HUES48 (cell line): ENCODE measurements at regions not wholly inside any gene's neighbourhood (a gene's known extent, or its start where the extent isn't known, plus 50 kb on each side); places are given as distances from the start of the nearest gene placed in this dataset.

Experiments used
- H3K27ac ChIP-seq: one replicate; pipeline ENCODE4 v1.7.0; 2013; ENCODE audit warnings: low read depth, low read length, inconsistent platforms
- H3K27me3 ChIP-seq: 2 replicates; pipeline ENCODE4 v1.6.1; 2013; ENCODE audit warnings: mild to moderate bottlenecking, low read length; ENCODE audit not compliant: control insufficient read depth, insufficient read depth
- H3K36me3 ChIP-seq: 2 replicates; pipeline ENCODE4 v1.6.1; 2013; ENCODE audit warnings: low read length; ENCODE audit not compliant: control insufficient read depth, insufficient read depth
- H3K4me1 ChIP-seq: 2 replicates; pipeline ENCODE4 v1.6.1; 2013; ENCODE audit warnings: mild to moderate bottlenecking, low read length; ENCODE audit not compliant: control insufficient read depth, insufficient read depth
- H3K4me3 ChIP-seq: 2 replicates; pipeline ENCODE4 v1.5.1; 2013; ENCODE audit warnings: mild to moderate bottlenecking, low read depth, low read length
- H3K9ac ChIP-seq: 2 replicates; pipeline ENCODE4 v1.6.1; 2013; ENCODE audit warnings: mild to moderate bottlenecking, low read depth, low read length, moderate library complexity
- H3K9me3 ChIP-seq: 2 replicates; pipeline ENCODE4 v1.6.1; 2013; ENCODE audit warnings: low read length; ENCODE audit not compliant: control insufficient read depth, insufficient read depth

GRCh38 chr3:7881946-7882345, 619.7 kb upstream of the LMCD1 start:
- Histone ChIP-seq H3K9me3 (no peaks in the 10 kb centered on the region), H3K4me1 (no peaks in the 10 kb centered on the region), H3K27me3 (no peaks in the 10 kb centered on the region), H3K4me3 (no peak overlapping the region), H3K36me3 (no peaks in the 10 kb centered on the region), H3K27ac (no peak overlapping the region), H3K9ac (no peak overlapping the region)

- H3K36me3 ChIP-seq = no peaks in the 10 kb centered on the region
Observed at GRCh38 chr3:7897655-7898054, 604.0 kb upstream of the LMCD1 start.

DNA sequence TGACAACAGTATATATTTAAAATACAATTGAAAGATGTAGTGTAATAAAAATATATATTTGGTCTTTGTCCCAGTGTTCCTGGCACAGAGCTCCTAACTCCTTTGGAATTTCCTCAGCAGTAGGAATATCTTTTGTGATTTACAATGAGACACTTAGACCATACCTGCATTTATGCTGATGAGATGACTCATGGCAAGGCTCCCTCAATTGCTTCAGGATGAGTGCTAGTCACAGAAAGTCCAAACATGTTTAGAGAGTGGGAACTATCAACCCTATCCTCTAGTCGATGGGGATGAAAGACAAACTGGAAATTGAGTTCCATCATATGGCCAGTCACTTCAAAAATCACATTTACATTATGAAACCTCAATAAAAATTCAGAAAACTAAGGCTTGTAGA, 588.3 kb upstream of the LMCD1 start:
- Histone ChIP-seq H3K4me1 (peaks cover 12% of the 10 kb centered on the region), H3K9ac (no peak overlapping the region), H3K27ac (no peak overlapping the region), H3K9me3 (no peaks in the 10 kb centered on the region), H3K4me3 (no peak overlapping the region), H3K27me3 (no peaks in the 10 kb centered on the region), H3K36me3 (no peaks in the 10 kb centered on the region)

More at GRCh38 chr3:7897655-7898054, 604.0 kb upstream of the LMCD1 start:
- Histone ChIP-seq H3K4me1 (no peaks in the 10 kb centered on the region), H3K27ac (no peak overlapping the region), H3K4me3 (no peak overlapping the region), H3K9me3 (no peaks in the 10 kb centered on the region), H3K9ac (no peak overlapping the region), H3K27me3 (no peaks in the 10 kb centered on the region)

DNA sequence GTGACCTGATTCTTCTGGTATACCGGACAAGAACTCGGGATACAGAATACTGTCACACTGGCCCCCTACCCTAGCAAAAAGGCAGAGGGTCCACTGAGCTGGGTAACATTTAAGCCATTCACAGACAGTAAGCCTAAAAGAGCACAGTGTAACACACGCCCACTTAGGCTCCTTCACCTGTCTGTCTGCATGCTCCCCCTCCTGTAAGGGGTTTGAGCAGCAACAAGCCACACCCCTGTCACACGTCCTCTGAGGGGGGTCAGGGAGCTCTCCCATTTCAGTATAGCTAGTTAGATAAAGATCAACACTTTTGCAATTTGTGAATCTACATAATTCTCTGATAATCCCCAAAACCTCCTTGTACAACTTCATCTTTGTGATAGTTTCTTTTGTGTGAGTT, 586.3 kb upstream of the LMCD1 start:
- Histone ChIP-seq H3K4me3 (no peak overlapping the region), H3K36me3 (no peaks in the 10 kb centered on the region), H3K4me1 (peaks cover 18% of the 10 kb centered on the region), H3K27me3 (no peaks in the 10 kb centered on the region), H3K27ac (peak overlapping the region; percentile 29), H3K9ac (no peak overlapping the region), H3K9me3 (no peaks in the 10 kb centered on the region)

DNA sequence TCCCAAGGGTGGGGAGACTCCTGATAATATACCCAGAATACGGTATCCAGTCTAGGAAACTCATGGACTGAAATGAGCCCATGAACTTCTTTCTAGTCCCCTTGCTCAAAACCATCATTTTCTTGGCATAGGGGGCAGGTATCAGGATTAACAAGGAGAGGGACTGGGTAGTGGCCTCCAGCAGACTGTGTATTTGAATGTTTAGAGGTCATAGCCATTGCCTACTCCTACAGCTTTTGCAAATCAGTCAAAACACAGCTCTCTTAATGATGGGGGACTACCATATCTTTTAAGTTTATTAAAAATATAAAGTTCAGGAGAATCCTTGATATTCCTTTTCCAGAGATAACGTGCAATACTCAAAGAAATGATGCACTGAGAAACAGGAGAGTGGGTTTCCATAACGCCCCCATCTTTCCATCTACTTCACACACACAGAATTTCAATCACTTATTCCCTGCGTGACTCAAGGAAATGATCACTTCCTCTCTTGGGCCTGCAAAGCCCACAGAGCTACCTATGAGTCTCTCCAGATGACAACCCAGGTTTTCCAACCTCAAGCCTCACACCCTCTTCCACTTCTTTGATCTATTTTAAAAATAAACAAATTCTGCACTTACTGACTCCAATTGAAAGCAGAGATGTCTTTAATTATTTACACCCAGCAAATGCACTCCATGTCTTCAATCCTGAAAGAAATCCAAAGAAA, 584.0 kb upstream of the LMCD1 start:
- H3K9me3 ChIP-seq = no peaks in the 10 kb centered on the region
- H3K27me3 ChIP-seq = no peaks in the 10 kb centered on the region
- H3K4me1 ChIP-seq = peaks cover 18% of the 10 kb centered on the region
- no peak overlapping the region for H3K27ac ChIP-seq
- no peaks in the 10 kb centered on the region for H3K36me3 ChIP-seq
- no peak overlapping the region for H3K9ac ChIP-seq
- no peak overlapping the region for H3K4me3 ChIP-seq

DNA sequence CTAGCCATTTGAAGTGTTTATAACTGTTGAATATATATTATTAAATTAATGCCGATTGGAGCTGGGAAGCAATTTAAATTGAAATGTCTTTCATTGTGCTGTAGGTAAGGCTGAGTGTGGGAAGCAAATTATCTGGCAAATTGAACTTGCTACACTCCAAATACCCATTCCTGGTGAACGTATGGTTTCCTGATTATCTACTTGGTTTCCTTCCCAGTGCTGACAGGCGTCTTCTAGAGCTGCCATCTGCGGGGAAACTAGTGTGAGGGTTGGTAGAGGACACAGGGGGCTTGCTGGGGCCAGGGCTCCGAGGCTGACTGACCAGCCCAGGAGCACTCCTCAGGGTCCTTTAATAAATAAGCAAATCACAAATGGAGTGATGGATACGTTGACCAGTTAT, 581.4 kb upstream of the LMCD1 start:
- H3K4me1 ChIP-seq = peaks cover 18% of the 10 kb centered on the region
- H3K27me3 ChIP-seq = no peaks in the 10 kb centered on the region
- H3K9ac ChIP-seq = no peak overlapping the region
- no peaks in the 10 kb centered on the region for H3K9me3 ChIP-seq
- no peak overlapping the region for H3K4me3 ChIP-seq
- no peak overlapping the region for H3K27ac ChIP-seq
- H3K36me3 ChIP-seq = no peaks in the 10 kb centered on the region

DNA sequence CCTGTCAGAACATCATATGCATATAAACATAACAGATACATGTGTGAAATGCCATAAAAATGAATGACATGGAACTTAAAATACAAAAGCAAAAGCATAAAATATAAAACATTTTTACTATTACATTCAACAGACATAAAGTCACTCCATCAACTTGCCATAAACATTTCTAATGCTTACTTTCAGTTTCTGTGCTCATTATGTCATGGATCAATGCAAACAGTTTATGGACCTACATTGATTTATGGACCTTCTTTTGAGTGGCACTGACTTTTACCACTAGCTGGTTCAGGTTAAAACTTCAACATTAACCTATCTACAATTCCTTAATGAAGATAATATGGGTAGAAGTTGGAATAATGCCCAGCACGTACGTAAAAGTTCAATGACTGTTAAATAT, 577.4 kb upstream of the LMCD1 start:
- Histone ChIP-seq H3K4me3 (no peak overlapping the region), H3K4me1 (peaks cover 13% of the 10 kb centered on the region; the same call in 1 of the 2 replicates), H3K9ac (no peak overlapping the region), H3K27me3 (no peaks in the 10 kb centered on the region), H3K36me3 (no peaks in the 10 kb centered on the region), H3K27ac (no peak overlapping the region), H3K9me3 (no peaks in the 10 kb centered on the region)

- H3K4me3 ChIP-seq = no peak overlapping the region
- peaks cover 7% of the 10 kb centered on the region; the same call in 1 of the 2 replicates for H3K4me1 ChIP-seq
- H3K27ac ChIP-seq = no peak overlapping the region
- no peak overlapping the region for H3K9ac ChIP-seq
- H3K27me3 ChIP-seq = no peaks in the 10 kb centered on the region
- no peaks in the 10 kb centered on the region for H3K36me3 ChIP-seq
- H3K9me3 ChIP-seq = no peaks in the 10 kb centered on the region
Observed at GRCh38 chr3:7927015-7927414, 574.6 kb upstream of the LMCD1 start.

DNA sequence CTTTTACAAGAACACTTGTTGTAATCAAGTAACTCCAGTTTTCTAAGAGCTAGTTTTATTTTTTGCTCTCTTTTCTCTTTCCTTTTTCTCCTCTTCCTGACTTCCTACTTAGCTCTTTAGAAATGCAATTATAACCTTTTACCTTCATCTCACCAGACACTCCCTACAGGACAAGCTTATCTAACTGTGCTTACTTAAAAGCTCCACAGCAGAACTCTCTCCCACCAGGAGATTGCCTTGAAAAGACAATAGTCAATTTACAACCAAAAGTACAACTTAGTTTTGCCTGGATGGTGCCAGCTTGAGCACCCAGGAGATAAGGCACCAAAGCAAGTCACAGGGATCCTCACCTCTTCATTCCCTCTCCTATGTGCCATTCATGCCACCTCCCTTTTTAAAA, 573.8 kb upstream of the LMCD1 start:
- no peaks in the 10 kb centered on the region for H3K9me3 ChIP-seq
- no peak overlapping the region for H3K4me3 ChIP-seq
- H3K4me1 ChIP-seq = peaks cover 7% of the 10 kb centered on the region; the same call in 1 of the 2 replicates
- no peaks in the 10 kb centered on the region for H3K27me3 ChIP-seq
- no peak overlapping the region for H3K9ac ChIP-seq
- H3K36me3 ChIP-seq = no peaks in the 10 kb centered on the region
- no peak overlapping the region for H3K27ac ChIP-seq

GRCh38 chr3:7929319-7929889, 572.2 kb upstream of the LMCD1 start:
- no peaks in the 10 kb centered on the region for H3K27me3 ChIP-seq
- no peaks in the 10 kb centered on the region for H3K36me3 ChIP-seq
- peaks cover 7% of the 10 kb centered on the region; the same call in 1 of the 2 replicates for H3K4me1 ChIP-seq
- H3K4me3 ChIP-seq = no peak overlapping the region
- no peak overlapping the region for H3K9ac ChIP-seq
- no peaks in the 10 kb centered on the region for H3K9me3 ChIP-seq
- no peak overlapping the region for H3K27ac ChIP-seq

- no peaks in the 10 kb centered on the region for H3K4me1 ChIP-seq
- H3K27ac ChIP-seq = no peak overlapping the region
- H3K27me3 ChIP-seq = no peaks in the 10 kb centered on the region
- no peak overlapping the region for H3K9ac ChIP-seq
- no peaks in the 10 kb centered on the region for H3K9me3 ChIP-seq
- H3K36me3 ChIP-seq = no peaks in the 10 kb centered on the region
- H3K4me3 ChIP-seq = no peak overlapping the region
Observed at GRCh38 chr3:7934362-7934761, 567.3 kb upstream of the LMCD1 start.
